ENCODE measurements at regions not wholly inside any gene's neighbourhood (a gene's known extent, or its start where the extent isn't known, plus 50 kb on each side); places are given as distances from the start of the nearest gene placed in this dataset.

- H3K4me1 ChIP-seq, result peaks cover 3 to 25% (median 7%) of the 10 kb centered on the region in 3 donors
- H3K27me3 ChIP-seq, result no peaks in the 10 kb centered on the region
- H3K36me3 ChIP-seq, result no peaks in the 10 kb centered on the region
- H3K4me3 ChIP-seq, result no peak overlapping the region
- ATAC-seq, result peak; percentile 51
- peak overlapping the region; percentile 60 to 87 (median 76) for H3K27ac ChIP-seq
- 3 to 9% methylated on average over 5 of the region's 5 CpGs for WGBS, 2 donors (ENCODE audit: low coverage in 1 of 2)
- H3K9me3 ChIP-seq, result no peaks in the 10 kb centered on the region
- TF ChIP-seq EP300 (IDR thresholded peaks at IDR 0.05) (no peak), POLR2A (IDR thresholded peaks at IDR 0.05) (no peak), POLR2AphosphoS5 (IDR thresholded peaks at IDR 0.05) (no peak)
- TF ChIP-seq, protein P1, sequence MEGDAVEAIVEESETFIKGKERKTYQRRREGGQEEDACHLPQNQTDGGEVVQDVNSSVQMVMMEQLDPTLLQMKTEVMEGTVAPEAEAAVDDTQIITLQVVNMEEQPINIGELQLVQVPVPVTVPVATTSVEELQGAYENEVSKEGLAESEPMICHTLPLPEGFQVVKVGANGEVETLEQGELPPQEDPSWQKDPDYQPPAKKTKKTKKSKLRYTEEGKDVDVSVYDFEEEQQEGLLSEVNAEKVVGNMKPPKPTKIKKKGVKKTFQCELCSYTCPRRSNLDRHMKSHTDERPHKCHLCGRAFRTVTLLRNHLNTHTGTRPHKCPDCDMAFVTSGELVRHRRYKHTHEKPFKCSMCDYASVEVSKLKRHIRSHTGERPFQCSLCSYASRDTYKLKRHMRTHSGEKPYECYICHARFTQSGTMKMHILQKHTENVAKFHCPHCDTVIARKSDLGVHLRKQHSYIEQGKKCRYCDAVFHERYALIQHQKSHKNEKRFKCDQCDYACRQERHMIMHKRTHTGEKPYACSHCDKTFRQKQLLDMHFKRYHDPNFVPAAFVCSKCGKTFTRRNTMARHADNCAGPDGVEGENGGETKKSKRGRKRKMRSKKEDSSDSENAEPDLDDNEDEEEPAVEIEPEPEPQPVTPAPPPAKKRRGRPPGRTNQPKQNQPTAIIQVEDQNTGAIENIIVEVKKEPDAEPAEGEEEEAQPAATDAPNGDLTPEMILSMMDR (IDR thresholded peaks at IDR 0.05), result no peak
Observed at GRCh38 chr14:64654246-64654900, 49.9 kb upstream of the PLEKHG3 start.

All from gastroesophageal sphincter (tissue), 4 donors.